K562 (cell line): ENCODE measurements at regions not wholly inside any gene's neighbourhood (a gene's known extent, or its start where the extent isn't known, plus 50 kb on each side); places are given as distances from the start of the nearest gene placed in this dataset.

Source experiments
- HMGN3 ChIP-seq: IDR thresholded peaks from 2 replicates; pipeline ENCODE4 v1.6.1; 2011; ENCODE audit warnings: borderline replicate concordance, low read depth, mild to moderate bottlenecking, mixed read lengths, low read length; ENCODE audit not compliant: insufficient read length; ENCODE audit errors: extremely low read depth
- POLR2AphosphoS2 ChIP-seq: IDR thresholded peaks from 2 replicates; pipeline ENCODE4 v1.6.1; 2012; ENCODE audit warnings: low read length, improper control_type of control experiment

DNA sequence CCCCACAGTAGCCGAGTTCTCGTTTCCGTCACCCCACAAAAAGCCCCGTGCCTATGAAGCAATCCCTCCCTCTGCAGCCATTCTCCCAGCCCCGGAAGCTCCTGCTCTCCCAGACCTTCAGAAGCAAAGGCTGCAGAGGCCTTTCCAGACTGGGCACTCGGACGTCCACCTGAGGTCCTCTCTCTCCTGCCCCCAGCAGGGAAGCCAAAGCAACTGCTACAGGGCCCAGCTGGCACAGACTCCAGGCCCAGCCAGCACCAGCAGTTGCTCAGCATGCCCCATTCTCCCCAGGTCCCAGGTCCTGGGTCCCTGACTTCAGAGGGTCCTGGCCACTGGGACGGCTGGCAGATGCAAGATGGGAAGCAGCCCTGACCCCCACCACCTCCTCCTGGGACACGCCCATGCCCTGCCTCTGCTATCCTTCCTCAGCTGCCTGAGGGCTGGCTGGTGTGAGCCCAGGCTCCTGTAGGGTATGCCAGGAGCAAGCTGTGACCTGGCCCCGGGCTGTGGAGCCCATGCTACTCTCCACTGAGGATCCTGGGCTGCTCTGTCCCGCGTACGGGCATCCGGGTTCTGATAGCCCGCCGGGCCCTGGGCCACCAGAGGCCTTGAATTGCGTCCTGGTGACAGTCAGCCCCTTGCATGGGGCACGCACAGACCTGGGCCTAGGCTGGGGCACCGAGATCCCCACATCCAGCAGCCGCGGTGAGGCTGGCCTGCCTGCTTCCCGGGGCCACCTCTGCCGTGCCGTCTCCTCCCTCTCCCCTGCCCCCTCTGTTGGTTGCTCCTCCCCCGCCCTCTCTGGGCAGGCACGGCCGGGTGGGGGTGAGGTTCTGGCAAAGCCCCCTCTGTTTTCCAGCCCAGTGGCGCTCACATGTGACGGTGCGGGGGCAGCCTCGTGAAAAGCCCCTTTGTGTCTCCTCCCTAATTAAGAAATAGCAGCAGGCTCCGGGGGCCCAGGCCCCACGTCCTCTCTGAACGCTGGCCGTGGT, 1310.3 kb downstream of the BRD1 start:
- TF ChIP-seq POLR2AphosphoS2: no peak
- TF ChIP-seq HMGN3: no peak
